SK-N-DZ (cell line): ENCODE measurements at regions not wholly inside any gene's neighbourhood (a gene's known extent, or its start where the extent isn't known, plus 50 kb on each side); places are given as distances from the start of the nearest gene placed in this dataset.
"Not testable (repeated sequence)": the region's sequence is repeated elsewhere in the genome, so short reads cannot be mapped to it uniquely, and the experiment has no call there.

Source experiments
- DNase-seq: peaks from one replicate; pipeline ENCODE4 v3.0.0-alpha.2; 2015; ENCODE audit warnings: low spot score

GRCh38 chr10:28896791-28897409, 219.6 kb downstream of the BAMBI start:
- DNase-seq = not testable (repeated sequence)

- no peak for DNase-seq
Measured at GRCh38 chr10:28897617-28898464, 220.5 kb downstream of the BAMBI start.

- DNase-seq = no peak
Measured at GRCh38 chr10:28902215-28902614, 224.9 kb downstream of the BAMBI start.

- no peak for DNase-seq
Measured at GRCh38 chr10:28903063-28903462, 225.7 kb downstream of the BAMBI start.

- DNase-seq = no peak
Measured at GRCh38 chr10:28903736-28904135, 226.4 kb downstream of the BAMBI start.

- no peak for DNase-seq
Measured at GRCh38 chr10:28905371-28905770, 228.1 kb downstream of the BAMBI start.

GRCh38 chr10:28906011-28906411, 228.7 kb downstream of the BAMBI start:
- peak; percentile 32 for DNase-seq

- DNase-seq = no peak
Measured at GRCh38 chr10:28906415-28906814, 229.1 kb downstream of the BAMBI start.

GRCh38 chr10:28906934-28907333, 229.6 kb downstream of the BAMBI start:
- no peak for DNase-seq

GRCh38 chr10:28909875-28910274, 232.6 kb downstream of the BAMBI start:
- DNase-seq = no peak

GRCh38 chr10:28910956-28911355, 233.6 kb downstream of the BAMBI start:
- no peak for DNase-seq

- not testable (repeated sequence) for DNase-seq
Measured at GRCh38 chr10:28911511-28911910, 234.2 kb downstream of the BAMBI start.

- DNase-seq = no peak
Measured at GRCh38 chr10:28912017-28912783, 234.9 kb downstream of the BAMBI start.

- no peak for DNase-seq
Measured at GRCh38 chr10:28913436-28914237, 236.3 kb downstream of the BAMBI start.

GRCh38 chr10:28914701-28915100, 237.4 kb downstream of the BAMBI start:
- no peak for DNase-seq

- DNase-seq = no peak
Measured at GRCh38 chr10:28915989-28916588, 238.8 kb downstream of the BAMBI start.

GRCh38 chr10:28920091-28920490, 242.8 kb downstream of the BAMBI start:
- DNase-seq = no peak

GRCh38 chr10:28922127-28922526, 244.8 kb downstream of the BAMBI start:
- no peak for DNase-seq

- DNase-seq = no peak
Measured at GRCh38 chr10:28922861-28923260, 245.5 kb downstream of the BAMBI start.

- no peak for DNase-seq
Measured at GRCh38 chr10:28924717-28925116, 247.4 kb downstream of the BAMBI start.

GRCh38 chr10:28925121-28925663, 247.9 kb downstream of the BAMBI start:
- DNase-seq = peak; percentile 34
